Panc1 (cell line): ENCODE measurements at regions not wholly inside any gene's neighbourhood (a gene's known extent, or its start where the extent isn't known, plus 50 kb on each side); places are given as distances from the start of the nearest gene placed in this dataset.

ENCODE experiments used
- ATAC-seq: fragments of 200-7000 bp; cut with Tn5 transposase; 2 replicates; pipeline ENCODE4 v1.9.1; 2020; ENCODE audit warnings: mild to moderate bottlenecking, moderate library complexity
- BruUV-seq: library from RNA; stranded (reverse); fragments of 400-500 nt; replicated peaks from 2 replicates; lab custom pipeline; 2021; lab: Mats Ljungman, UMichigan
- CTCF ChIA-PET: fragments of 300-600 bp; sonication (Branson Sonifier 250); formaldehyde crosslinking; loops from one replicate; lab custom pipeline; 2022; ENCODE audit warnings: antibody characterized with exemption; lab: Charles Lee
- POLR2A ChIA-PET: fragments of 300-600 bp; sonication (Branson Sonifier 250); formaldehyde crosslinking; loops from one replicate; lab custom pipeline; 2022; ENCODE audit warnings: antibody characterized with exemption; lab: Charles Lee
- DNase-seq: peaks from one replicate; pipeline ENCODE4 v3.0.0-alpha.2; 2010; ENCODE audit warnings: low read depth, low spot score
- H3K27ac ChIP-seq: 2 replicates; pipeline ENCODE4 v1.5.1; 2011; ENCODE audit warnings: mild to moderate bottlenecking, low read length, inconsistent platforms
- H3K27me3 ChIP-seq: fragments of 200-500 bp; sonication (Bioruptor generic); 2 replicates; pipeline ENCODE4 v1.6.0; 2014; ENCODE audit warnings: low read length, inconsistent platforms; ENCODE audit not compliant: control insufficient read depth, insufficient read depth
- H3K36me3 ChIP-seq: fragments of 200-500 bp; sonication (Bioruptor generic); 2 replicates; pipeline ENCODE4 v1.5.1; 2014; ENCODE audit warnings: inconsistent platforms, mild to moderate bottlenecking, low read length, moderate library complexity; ENCODE audit not compliant: control insufficient read depth, insufficient read depth
- H3K4me1 ChIP-seq: 2 replicates; pipeline ENCODE4 v1.5.1; 2011; ENCODE audit warnings: inconsistent platforms, mild to moderate bottlenecking, low read length, moderate library complexity; ENCODE audit not compliant: control insufficient read depth, insufficient read depth
- H3K4me3 ChIP-seq, 2 experiments: 2 replicates each; pipeline ENCODE4 v1.5.1; 2011 to 2012; ENCODE audit warnings: low read depth in 2 of 2, low read length in 2 of 2, mild to moderate bottlenecking in 2 of 2, inconsistent platforms in 1 of 2, moderate library complexity in 1 of 2
- H3K9me3 ChIP-seq: fragments of 200-500 bp; sonication (Bioruptor generic); 2 replicates; pipeline ENCODE4 v1.5.1; 2014; ENCODE audit warnings: low read depth, mild to moderate bottlenecking, inconsistent platforms, low read length, moderate library complexity; ENCODE audit not compliant: control insufficient read depth, insufficient read depth
- POLR2AphosphoS5 ChIP-seq: IDR thresholded peaks from 2 replicates; pipeline ENCODE4 v1.6.1; 2012; ENCODE audit warnings: mild to moderate bottlenecking, low read depth, low read length, moderate library complexity
- SIN3A ChIP-seq: IDR thresholded peaks from 2 replicates; pipeline ENCODE4 v1.6.1; 2012; ENCODE audit warnings: low read depth, mild to moderate bottlenecking, low read length, moderate library complexity, borderline replicate concordance; ENCODE audit not compliant: insufficient read depth
- TCF7L2 ChIP-seq: IDR thresholded peaks from 2 replicates; pipeline ENCODE4 v1.6.1; 2011; ENCODE audit warnings: mild to moderate bottlenecking, low read depth, low read length, inconsistent platforms
- in situ Hi-C: cut with HindIII; loops from 2 replicates; pipeline ENCODE4 v1.10.0; 2016; ENCODE audit warnings: low sequenced_read_pairs, low pct_unique_long_range_greater_than_20kb
- intact Hi-C: fragments of 100-400 bp; cut with micrococcal nuclease; formaldehyde crosslinking; loops from one replicate; pipeline ENCODE4 v1.10.0; 2022; ENCODE audit not compliant: unreplicated experiment
- TF ChIP-seq, protein P1 (sequence below): fragments of 450-650 bp; IDR thresholded peaks from 2 replicates; pipeline ENCODE4 v1.5.1; 2017; ENCODE audit warnings: mild to moderate bottlenecking
- TF ChIP-seq, protein P2 (sequence below), 2 experiments: IDR thresholded peaks; 2 replicates each; pipeline ENCODE4 v1.6.1; 2011 to 2012; ENCODE audit warnings: low read depth in 2 of 2, control low read depth in 1 of 2, low read length in 1 of 2, mild to moderate bottlenecking in 1 of 2, moderate library complexity in 1 of 2; ENCODE audit not compliant: insufficient read depth in 1 of 2

DNA sequence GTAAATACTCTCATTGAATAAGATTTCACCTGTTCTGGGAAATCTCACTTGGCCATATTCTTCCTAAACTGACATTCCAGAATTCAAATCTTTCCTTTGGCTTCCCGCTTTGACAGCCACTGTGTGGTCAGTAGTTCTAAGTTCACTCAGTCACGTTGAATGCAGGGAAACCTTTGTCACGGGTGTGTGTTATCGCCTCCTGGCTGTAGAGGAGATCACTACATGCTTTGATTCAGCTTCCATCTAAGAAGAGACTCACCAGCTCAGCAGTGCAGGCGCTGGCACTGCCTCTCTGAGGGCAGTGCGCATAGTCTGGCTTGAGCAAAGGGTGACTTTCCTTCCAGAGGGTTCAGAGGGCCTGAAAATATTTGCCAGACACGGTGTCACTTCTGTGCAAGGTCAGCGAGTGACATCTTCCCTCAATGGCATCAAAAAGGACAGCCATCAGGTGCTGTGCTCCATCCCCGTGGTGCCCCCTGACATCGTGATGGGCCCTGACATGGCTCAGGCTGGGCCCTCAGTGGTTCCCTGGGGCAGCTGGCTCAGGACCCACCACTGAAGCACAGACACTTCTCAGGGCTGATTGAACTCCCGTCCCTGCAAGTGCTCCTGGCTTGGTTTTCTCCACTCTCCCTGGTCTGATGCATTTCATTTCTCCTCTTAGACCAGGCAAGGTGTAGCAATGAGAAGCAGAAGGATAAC, 635.4 kb upstream of the ARGLU1 start:
- intact Hi-C loops (no loop called here), in situ Hi-C loops (no loop called here)
- DNase-seq (no peak), ATAC-seq (peak; percentile 69; the same call in 1 of the 2 replicates)
- H3K27me3 ChIP-seq = no peaks in the 10 kb centered on the region
- no TSS peak for BruUV-seq
- TF ChIP-seq POLR2AphosphoS5 = no peak
- TF ChIP-seq, protein P1, sequence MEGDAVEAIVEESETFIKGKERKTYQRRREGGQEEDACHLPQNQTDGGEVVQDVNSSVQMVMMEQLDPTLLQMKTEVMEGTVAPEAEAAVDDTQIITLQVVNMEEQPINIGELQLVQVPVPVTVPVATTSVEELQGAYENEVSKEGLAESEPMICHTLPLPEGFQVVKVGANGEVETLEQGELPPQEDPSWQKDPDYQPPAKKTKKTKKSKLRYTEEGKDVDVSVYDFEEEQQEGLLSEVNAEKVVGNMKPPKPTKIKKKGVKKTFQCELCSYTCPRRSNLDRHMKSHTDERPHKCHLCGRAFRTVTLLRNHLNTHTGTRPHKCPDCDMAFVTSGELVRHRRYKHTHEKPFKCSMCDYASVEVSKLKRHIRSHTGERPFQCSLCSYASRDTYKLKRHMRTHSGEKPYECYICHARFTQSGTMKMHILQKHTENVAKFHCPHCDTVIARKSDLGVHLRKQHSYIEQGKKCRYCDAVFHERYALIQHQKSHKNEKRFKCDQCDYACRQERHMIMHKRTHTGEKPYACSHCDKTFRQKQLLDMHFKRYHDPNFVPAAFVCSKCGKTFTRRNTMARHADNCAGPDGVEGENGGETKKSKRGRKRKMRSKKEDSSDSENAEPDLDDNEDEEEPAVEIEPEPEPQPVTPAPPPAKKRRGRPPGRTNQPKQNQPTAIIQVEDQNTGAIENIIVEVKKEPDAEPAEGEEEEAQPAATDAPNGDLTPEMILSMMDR = peak; percentile 32; the same call in 1 of the 2 replicates
- H3K9me3 ChIP-seq = no peaks in the 10 kb centered on the region
- POLR2A ChIA-PET = no interaction called here
- no peaks in the 10 kb centered on the region for H3K4me1 ChIP-seq
- CTCF ChIA-PET = no interaction called here
- H3K4me3 ChIP-seq = no peak overlapping the region
- no peaks in the 10 kb centered on the region for H3K36me3 ChIP-seq
- H3K27ac ChIP-seq = no peak overlapping the region

DNA sequence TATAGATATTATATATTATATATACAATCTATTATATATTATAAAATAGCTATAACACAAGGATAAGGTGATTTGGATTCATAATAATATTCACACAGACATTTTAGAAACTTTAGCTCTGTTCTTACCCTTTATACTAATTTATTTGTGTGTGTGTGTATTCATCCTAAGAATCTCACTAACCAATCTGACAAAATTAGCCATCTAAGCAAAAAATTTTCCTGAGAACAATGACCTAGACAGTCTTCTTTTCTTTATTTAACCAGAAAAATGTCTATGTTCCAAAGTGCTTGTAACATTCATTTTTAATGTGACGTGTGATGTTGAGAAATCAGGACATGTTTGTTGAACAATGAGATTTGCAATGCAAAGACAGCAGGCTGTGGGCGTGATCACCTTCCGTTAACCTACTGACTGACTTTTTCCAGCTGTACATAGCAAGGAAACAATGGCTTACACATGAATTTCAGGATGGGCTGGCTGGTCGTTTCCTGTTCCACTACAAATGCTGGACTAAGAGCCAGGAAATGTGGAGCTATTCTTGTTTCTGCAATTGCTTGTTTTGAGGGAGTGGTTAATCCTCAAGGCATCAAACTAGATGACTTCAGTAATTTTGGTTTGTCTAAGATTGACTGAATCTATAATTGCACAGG, 634.6 kb upstream of the ARGLU1 start:
- no peak overlapping the region for H3K27ac ChIP-seq
- intact Hi-C loops = no loop called here
- TF ChIP-seq, protein P2, sequence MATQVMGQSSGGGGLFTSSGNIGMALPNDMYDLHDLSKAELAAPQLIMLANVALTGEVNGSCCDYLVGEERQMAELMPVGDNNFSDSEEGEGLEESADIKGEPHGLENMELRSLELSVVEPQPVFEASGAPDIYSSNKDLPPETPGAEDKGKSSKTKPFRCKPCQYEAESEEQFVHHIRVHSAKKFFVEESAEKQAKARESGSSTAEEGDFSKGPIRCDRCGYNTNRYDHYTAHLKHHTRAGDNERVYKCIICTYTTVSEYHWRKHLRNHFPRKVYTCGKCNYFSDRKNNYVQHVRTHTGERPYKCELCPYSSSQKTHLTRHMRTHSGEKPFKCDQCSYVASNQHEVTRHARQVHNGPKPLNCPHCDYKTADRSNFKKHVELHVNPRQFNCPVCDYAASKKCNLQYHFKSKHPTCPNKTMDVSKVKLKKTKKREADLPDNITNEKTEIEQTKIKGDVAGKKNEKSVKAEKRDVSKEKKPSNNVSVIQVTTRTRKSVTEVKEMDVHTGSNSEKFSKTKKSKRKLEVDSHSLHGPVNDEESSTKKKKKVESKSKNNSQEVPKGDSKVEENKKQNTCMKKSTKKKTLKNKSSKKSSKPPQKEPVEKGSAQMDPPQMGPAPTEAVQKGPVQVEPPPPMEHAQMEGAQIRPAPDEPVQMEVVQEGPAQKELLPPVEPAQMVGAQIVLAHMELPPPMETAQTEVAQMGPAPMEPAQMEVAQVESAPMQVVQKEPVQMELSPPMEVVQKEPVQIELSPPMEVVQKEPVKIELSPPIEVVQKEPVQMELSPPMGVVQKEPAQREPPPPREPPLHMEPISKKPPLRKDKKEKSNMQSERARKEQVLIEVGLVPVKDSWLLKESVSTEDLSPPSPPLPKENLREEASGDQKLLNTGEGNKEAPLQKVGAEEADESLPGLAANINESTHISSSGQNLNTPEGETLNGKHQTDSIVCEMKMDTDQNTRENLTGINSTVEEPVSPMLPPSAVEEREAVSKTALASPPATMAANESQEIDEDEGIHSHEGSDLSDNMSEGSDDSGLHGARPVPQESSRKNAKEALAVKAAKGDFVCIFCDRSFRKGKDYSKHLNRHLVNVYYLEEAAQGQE (IDR thresholded peaks at IDR 0.05; ENCODE audit: insufficient read depth in 1 of 2, low read depth in 2 of 2, low read length in 1 of 2) = no peak
- TF ChIP-seq POLR2AphosphoS5 (no peak), SIN3A (no peak), TCF7L2 (no peak)
- TF ChIP-seq, protein P1 = no peak
- no peak for ATAC-seq
- DNase-seq = no peak
- H3K4me3 ChIP-seq = no peak overlapping the region
- H3K36me3 ChIP-seq = no peaks in the 10 kb centered on the region
- no TSS peak for BruUV-seq
- no peaks in the 10 kb centered on the region for H3K9me3 ChIP-seq
- H3K27me3 ChIP-seq = no peaks in the 10 kb centered on the region
- POLR2A ChIA-PET = no interaction called here
- no peaks in the 10 kb centered on the region for H3K4me1 ChIP-seq
- CTCF ChIA-PET = no interaction called here
- in situ Hi-C loops = no loop called here
